LNCAP (cell line): ENCODE measurements at regions not wholly inside any gene's neighbourhood (a gene's known extent, or its start where the extent isn't known, plus 50 kb on each side); places are given as distances from the start of the nearest gene placed in this dataset.

ENCODE experiments used
- CTCF ChIP-seq: fragments of 450-650 bp; IDR thresholded peaks from 2 replicates; pipeline ENCODE4 v1.5.1; 2017; ENCODE audit warnings: mild to moderate bottlenecking

DNA sequence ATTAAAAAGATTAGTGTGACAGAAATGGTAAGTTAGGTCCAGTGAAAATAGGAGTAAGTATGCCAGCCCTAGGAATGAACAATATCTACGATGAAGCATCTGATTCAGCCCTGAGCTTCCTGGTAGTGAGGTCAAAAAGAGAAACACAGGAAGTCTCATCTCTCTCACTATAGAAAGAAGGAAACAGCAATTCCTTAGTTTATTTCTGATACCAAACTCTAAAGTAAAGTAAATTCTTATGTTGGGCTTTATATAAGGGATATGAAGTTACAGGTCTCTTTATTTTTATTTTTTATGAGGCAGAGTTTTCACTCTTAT lies 76.7 kb upstream of the RFLNA start:
- TF ChIP-seq CTCF, result no peak

DNA sequence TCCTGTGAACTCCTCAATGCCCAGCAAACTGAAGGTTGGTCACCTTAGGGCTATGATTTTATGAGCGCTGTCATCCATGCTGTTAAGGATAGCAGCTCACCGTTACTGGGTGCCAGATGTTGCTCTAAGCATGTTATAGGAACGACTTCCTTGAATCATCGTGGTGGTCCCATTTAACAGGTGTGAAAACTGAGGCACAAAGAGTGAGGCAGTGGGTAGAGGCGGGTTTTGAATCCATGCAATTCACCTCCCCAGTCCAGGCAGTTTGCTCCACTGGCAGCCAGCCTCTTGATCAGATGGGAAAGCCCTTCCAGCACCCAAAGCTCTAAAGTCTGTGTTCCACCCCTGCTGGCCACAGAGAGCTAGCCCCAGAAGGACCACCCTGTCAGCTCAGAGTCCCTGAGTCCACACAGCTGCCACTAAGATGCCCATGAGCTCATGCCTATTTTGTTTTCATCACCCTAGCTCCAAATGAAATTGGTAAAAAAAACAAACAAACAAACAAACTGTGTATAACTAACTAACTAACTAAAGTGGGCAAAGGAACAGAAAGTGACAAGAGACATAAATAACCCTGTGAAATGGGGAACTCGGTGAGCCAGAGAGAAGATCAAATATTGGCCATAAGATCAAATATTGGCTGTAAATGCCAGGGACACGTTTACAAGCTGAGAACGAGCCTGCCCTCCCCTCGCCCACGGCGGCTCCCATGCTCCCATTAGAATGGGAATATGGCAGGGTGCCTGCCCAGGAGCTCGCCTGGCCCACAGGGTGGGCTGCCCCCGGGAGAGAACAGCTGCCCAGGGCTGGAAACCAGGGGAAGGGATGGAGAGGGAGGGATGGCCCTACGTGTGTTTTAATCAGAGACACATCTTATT lies 72.3 kb upstream of the RFLNA start:
- no peak for TF ChIP-seq CTCF

DNA sequence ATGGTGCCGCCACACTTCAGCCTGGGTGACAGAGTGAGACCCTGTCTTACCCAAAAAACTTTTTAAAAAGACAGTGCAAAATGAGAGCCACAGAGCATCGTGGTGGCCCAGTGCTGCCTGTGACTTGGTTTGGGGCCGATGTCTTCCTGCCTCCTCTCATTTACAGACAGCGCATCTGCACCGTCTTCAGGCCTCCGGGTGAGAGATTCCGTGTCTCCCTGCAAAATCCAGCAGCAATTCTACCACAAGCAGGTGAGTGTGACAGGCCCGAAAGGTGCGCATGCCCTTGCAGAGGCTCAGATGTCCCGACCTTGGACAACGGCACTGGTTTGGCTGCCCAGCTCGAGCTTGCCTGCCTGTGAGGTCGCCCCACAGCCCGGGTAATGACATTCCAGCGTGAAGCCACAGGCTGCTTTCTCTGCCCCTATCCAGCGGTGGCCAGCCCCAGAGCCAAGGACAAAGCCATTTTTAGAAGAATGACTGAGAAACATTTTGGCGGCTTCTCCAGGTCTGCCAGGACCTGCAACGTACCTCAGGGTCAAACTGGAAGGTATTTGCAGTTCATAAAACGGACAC lies 70.3 kb upstream of the RFLNA start:
- no peak for TF ChIP-seq CTCF

- no peak for TF ChIP-seq CTCF
These were observed 69.2 kb upstream of the RFLNA start for GRCh38 chr12:124225730-124226129.

DNA sequence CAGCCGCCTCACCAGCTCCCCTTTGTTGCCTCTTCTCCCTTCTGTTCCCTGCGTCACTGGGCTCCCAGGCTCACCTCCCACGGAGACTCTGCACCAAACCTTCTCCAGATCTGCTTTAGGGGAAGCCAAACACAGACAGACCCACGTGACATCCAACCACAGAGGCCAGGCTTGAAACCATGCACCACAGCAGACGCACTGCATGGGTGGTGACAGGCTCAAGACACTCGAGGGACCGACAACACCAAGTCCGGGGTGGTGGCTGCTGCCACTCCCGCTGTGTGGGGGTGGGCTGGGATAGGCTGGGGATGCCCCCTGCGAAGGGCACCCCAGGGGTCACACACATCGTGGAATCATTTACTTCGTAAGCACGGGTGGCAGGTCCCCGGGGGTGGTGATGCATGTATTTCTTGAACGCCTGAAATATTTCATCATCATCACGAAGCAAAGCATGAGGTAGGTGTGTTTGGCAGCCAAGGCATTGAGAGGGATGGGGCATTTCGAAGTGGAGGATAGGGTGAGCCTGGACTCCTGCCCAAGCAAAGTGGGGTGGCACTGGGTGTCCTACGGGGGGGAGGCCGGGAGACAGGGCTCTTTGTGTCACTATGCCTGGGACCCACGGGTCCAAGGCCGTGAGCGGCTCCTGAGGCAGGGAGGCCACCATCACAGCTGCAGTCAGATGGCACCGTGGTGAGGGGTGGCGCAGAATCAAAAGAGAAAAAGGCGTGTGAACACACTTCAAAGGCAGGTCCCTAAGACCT lies 66.8 kb upstream of the RFLNA start:
- TF ChIP-seq CTCF, result no peak

- TF ChIP-seq CTCF, result no peak
These were observed 65.4 kb upstream of the RFLNA start for GRCh38 chr12:124229520-124229919.

DNA sequence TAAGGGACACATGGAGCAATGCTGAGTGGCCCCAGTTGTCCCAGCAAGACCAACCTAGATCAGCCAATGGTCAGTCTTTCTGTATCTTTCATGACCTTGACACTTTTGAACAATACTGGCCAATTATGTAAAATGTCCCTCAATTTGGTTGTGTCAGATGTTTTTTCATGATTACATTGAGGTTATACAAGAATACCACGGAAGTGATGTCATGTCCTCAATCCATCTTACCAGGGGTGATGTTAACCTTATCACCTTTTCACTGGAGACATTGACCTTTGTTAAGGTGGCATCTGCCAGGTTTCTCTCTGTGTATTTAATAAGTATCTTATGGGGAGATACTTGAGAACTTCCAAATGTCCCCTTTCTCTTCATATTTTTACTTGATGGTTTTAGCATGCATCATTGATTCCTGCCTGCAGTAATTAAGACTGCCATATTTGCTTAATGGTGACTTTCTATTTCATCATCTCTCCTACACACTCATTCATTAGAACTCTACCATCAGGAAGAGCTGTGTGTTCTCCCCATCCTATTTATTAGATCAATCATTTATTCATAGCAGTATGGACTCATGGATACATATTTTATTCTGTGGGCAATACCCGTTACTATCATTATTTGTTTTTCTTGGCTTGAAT lies 64.7 kb upstream of the RFLNA start:
- TF ChIP-seq CTCF, result no peak
